GM21423 (cell line): ENCODE measurements at regions not wholly inside any gene's neighbourhood (a gene's known extent, or its start where the extent isn't known, plus 50 kb on each side); places are given as distances from the start of the nearest gene placed in this dataset.

Experiments used
- ATAC-seq: cut with Tn5 transposase; IDR thresholded peaks from one replicate; pipeline ENCODE4 v1.9.1; 2021; ENCODE audit warnings: mild to moderate bottlenecking, moderate library complexity; ENCODE audit not compliant: unreplicated experiment

DNA sequence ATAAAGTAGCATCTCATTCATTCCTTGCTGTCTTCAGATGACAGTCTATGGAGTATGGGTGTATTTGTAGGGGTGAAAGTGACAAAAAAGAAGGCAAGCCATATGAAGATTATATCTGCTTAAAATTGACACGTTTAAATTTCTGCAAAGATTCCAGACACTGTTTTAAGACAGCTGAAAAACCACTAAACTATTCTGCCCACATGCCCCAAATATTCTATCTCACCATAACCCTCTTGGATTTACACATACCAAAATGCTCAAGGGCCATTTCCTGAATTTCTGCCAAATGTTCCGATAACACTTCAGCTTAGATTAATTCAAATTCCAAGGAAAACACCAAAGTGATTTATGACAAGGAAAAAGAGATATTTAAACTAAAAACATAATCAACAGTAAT, 99.9 kb upstream of the IL6 start:
- ATAC-seq, result no peak

DNA sequence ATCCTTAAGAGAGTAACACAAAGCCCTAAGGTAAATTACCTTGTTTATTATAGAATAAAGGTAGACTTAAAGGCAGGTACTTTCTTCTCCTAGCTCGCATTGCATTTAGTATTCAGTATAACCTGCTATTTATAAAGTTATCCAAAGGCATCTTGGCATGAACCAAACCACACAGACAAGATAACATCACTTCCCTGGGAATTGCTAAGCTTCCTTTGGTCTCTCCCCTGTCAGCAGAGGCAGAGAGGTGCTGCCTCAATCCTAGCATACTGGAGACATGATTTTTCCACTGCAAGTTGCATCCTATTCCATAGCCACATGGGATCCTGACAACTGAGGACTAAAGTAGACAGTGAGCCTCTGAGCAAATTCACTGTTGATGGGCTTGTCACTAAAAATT, 101.7 kb upstream of the IL6 start:
- no peak for ATAC-seq

DNA sequence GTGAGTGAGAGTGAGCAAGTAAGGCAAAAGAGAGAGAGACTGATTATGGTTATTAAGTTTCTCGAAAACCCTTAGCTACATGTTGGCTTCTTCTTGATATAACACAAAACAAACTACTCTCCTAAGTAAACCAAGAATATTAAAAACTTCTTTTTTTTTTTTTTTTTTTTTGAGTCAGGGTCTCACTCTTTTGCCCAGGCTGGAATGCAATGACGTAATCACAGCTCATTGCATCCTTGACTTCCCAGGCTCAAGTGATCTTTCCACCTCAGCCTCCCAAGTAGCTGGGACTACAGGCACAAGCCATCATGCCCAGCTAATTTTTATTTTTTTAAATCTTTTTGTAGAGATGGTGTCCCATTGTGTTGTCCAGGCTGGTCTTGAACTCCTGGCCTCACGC, 102.2 kb upstream of the IL6 start:
- ATAC-seq, result no peak

DNA sequence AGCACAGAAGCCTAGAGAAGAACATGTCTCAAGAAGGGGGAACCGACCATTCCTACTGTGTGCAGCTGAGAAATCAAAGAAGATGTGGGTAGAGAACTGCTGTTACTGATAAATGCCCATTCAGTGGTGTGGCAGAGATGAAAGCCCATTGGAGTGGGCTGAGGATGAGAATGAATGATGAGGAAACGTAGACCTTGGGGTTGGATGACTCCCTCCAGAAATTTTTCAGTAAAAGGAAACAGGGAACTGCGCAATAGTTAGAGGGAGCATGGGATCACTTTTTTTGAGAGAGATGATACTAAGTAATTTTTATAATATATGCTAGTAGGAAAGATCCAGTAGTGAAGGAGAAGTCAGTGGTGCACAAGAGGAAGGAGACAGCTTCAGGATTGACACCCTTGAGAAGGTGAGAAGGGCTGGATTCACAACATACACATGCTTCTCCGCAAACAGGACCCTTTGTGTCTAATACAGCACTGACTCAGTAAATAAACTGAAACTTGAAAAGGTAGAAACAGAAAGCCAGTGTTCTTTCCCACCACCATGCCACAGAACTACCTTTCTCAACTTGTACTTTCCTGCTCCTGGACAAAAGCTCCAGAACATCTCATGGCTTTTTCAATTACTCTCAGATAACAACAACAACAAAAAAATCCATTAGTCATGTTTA, 104.7 kb upstream of the IL6 start:
- ATAC-seq, result no peak

DNA sequence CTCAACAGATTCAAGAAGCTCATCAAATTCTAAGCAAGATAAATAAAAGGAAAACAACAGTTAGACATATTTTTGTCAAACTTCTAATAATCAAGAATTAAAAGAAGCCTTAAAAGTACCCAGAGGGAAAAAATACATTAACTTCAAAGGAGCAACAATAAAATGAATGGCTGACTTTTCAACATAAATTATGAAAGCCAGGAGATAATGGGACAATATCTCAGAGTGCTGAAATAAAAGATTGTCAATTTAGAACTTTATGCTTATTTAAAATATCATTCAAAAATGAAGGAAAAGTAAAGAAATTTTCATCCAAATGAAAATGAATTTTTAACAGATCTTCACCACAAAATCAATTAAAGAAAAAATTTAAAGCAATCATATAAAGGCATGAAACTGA, 108.5 kb upstream of the IL6 start:
- ATAC-seq, result no peak

DNA sequence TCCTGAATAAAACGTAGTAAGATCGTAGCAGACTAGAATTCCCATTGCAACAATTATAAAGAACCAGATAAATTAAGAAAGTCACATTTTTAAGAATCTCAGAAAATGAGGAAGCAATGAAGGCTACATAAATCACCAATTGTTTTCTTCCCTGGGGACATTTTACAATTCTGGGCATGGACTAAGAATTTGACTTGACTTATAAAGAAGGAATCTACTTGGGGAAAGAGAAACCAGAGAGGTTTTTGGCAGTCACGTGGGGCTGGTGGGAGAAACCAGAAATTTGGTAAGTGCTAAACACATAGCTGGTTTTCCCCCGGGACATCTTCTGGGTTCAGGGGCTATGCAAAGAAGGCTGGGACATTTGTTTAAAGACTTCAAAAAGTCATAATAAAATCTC, 109.8 kb upstream of the IL6 start:
- ATAC-seq, result no peak

DNA sequence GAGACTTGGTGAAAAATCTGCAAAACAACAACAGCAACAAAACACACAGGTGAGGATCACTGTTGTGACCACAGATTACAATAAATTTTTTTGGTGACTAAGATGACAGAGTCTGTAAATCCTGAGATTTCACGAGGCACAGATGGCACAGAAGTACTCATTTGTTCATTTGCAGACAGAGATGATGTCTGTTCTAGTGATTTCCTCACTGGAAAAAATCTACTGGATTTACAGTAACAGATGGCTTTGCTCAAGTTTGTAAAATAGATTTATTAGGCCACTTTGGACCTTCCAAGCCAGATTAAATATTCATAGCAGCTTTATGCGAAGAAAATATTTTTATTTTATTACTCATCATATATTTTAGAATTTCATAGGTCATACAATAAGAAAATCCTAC, 113.5 kb upstream of the IL6 start:
- ATAC-seq, result no peak

DNA sequence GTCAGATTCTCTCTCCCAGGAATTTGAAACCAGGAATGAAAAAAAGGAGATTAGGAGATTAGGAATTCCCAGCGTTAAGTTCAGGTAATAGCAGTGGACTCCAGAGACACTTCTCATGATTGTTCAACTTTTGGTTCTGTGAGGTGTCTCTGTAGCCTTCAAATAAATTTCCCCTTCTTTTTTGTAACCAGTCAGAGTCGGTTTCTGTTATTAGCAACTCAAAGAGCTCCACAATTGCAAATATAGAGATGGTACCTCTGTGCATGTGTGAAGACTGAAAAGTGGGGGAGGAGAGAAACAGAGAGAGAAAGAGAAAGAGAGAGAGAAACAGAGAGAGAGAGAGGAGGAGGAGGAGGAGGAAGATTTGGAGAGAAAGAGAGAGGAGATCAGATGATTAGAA, 112.8 kb upstream of the STEAP1B start:
- no peak for ATAC-seq

DNA sequence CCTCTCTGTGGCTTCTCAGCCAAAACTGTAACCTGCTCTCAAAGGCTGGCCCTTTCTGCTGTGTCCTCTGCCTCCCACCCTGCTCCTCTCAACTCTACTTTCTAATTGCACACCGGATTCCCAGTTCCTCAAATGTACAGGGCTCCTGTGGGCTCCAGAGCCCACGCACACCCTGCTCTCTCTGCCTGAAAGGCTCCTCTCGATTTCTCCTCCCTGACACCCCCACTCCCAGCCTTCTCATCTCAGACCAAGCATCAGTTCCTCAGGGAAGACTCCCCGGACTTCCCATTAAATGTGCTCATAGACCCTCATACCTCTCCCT, 111.7 kb upstream of the STEAP1B start:
- no peak for ATAC-seq

DNA sequence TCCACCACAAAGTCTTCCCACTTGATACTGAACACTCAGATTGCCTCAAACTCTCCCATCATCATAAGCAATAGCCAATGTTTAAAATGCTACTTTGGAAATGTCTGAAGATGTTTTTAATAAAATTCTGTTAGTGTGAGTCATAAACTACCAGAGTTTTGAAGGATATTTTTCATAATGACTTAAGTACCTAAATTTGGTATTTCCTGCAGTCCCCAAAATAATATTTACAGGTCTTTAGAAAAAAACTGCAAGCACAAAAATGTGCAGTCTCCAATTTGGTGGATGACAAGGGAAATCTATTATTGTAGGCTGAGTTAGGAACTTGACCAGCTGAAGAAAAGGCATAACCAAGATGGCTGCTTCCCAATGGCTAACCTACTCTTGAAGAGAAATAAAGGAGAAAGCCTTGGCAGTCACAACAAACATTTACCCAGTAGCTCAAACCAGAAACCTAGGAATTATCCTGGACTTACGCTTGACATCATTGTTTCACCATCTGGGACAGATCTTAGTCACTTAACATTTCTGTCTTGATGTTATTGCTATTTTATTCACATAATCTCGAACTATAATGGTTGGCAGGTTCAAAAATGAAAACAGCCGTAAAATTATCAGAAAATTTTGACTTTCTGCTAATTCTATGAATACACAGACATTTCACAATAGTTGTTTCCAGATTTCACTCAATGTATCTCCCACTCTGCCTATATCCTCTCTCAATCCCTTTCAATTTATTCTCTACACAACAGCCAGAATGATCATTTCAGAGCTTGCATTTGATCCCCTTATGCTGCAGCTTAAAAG, 111.2 kb upstream of the STEAP1B start:
- ATAC-seq, result no peak

DNA sequence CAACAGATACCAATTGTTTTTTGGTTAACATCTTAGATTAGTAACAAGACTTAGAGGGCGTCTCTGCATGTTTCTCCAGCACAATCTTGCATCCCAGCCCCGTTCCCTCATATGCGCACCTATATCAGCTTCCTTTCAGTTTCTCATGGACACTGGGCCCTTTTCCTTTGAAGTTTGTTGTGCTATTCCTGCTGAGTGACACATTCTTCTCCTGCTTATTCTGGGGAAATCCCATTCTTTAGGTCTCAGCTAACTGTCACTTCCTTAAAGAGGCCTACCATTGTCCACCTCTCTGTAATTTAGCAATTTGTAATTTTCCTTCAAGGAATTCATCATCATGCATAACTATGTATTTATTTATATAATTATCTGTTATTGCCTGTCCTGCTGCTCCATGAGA, 110.3 kb upstream of the STEAP1B start:
- no peak for ATAC-seq

DNA sequence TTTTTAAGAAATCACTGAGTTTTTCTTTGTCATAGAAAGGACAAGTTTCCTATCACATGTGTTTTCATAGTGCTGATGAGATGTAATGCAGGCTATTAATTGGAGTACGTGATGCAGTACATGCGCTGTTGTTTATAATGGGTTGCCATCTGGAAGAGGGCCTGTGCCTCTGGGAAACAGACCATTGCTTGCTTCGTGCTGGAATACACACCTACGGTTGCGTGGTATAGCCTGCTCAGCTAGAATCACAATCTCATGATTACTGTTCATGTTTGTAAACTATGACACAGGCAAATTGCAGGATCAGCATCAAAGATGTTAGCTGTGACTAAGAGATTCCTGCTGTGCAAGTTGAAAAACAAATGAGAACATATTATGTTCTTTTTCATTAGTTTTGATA, 107.2 kb upstream of the STEAP1B start:
- ATAC-seq, result no peak

DNA sequence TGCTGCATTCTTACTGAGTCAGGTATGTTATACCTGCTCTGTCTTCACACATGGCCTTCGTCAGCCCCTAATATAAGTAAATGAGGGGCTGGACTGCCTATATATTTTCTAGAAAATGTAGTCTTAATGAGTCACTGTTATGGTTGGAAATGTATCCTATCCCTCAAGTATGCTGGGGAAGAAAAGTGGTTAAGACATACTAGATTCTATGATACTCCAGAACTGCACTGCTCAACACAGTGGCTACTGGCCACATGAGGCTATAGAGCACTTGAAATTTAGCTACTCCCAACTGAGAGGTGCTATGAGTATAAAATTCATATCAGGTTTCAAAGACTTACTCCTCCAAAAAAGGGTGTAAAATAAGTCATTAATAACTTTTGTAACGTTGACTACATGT, 104.3 kb upstream of the STEAP1B start:
- no peak for ATAC-seq

DNA sequence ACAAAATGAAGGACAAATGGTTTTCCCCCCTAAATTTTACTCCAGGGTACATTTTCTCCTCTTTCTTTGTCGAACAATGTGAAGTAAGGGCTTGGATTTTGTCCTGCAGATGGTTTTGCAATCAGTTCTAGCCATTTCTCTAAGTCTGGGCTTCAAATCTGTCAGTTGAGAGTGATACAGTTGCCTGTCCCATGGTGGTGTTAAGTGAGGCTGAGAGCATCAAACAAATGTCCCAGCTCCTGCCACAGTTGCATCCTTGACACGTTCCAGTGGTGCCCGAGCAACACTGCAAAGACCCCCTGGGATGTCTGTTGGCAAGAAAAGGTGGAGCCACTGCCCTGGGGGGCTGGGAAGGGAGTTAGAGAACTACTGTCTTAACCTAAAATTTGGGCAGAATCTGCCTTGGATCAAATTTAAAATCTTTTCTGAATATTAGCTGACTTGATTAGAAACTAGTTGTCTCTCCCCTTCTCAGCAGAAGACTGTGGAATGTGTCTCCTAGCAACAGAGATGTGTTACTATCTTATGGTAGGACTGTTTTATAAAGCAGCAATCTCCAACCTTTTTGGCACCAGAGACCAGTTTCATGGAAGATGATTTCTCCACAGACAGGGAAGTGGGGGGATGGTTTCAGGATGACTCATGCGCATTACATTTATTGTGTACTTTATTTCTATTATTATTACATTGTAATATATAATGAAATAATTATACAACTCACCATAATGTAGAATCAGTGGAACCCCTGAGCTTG, 102.0 kb upstream of the STEAP1B start:
- no peak for ATAC-seq

DNA sequence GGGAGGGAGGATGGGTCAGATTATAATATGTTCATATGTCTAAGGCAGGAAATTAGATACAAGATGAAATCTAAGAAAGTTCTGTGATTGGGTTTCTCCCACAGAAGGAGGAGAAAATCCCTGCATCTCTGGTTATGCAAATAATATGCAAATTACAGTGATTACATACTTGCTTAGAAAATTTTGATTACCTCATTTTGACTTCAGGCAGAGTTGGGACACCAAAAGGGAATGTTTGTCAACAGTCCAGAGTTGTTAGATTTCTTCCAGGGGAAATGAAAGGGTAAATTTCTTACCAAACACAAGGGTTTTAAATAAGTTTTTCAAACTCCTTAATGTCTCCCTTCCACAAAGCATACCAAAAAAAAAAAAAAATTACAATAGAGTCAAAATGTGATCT, 101.4 kb upstream of the STEAP1B start:
- ATAC-seq, result no peak

DNA sequence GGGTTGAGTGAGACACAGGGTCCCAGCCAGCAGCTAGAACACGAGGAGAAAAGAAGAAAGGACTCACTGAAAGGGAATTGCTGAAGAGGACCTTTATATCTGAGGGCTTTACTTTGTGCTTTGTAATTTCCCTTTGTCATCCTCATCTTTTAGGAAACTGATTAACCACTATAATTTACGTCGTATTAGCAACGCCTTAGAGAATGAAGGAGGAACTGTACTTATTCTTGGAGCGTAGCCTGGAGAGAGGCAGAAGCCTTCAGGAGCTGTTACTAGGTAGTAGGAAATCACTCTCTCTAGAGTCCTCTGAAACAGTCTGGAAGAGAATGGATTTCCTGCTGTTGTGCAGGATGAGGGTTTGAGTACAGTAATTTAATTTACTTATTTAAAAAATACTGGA, 101.0 kb upstream of the STEAP1B start:
- no peak for ATAC-seq

DNA sequence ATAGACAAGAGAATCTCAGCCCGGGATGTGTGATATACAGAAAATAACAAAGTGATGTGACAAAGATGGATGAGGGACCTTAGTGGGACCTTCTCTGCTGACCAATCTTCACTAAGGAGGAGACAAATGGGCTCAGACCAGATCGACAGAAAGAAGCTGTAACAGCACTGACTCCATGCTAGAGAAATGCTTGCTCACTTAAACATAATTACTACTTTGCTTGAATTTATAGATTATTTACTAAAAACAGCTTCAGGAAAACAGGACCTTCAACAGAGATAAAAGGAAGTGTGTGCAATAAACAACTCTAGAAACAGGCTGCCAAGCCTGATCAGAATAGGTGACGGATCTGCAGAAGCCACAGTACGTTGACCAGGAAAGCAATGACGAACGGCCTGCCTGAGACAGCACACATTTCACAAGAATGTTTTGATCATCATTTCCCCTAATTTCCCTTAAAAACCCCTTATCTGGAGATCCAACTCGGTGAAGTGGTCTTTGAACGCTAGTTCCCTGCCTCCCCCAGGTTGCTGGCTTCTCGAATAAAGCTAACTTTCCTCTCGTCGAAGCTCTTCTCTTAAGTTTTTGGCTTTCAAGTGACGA, 98.4 kb upstream of the STEAP1B start:
- ATAC-seq, result no peak

DNA sequence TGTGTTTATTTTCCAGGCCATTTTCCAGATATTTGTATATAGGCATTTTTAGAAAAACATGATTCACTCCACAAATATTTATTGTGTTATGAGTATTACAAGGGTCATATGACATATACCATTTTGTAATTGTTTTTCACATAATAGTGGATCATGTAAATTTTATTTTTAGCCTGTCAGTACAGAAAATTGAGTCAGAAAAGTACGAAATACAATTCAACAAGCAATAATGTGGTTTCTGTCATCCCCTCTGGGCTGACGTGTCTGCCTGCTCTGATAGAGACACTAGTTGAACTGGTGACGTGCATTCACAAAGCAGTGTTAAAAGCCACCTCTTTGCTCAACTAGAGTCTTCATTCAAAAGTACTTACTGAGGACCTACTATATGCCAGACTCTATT, 97.9 kb upstream of the STEAP1B start:
- no peak for ATAC-seq

DNA sequence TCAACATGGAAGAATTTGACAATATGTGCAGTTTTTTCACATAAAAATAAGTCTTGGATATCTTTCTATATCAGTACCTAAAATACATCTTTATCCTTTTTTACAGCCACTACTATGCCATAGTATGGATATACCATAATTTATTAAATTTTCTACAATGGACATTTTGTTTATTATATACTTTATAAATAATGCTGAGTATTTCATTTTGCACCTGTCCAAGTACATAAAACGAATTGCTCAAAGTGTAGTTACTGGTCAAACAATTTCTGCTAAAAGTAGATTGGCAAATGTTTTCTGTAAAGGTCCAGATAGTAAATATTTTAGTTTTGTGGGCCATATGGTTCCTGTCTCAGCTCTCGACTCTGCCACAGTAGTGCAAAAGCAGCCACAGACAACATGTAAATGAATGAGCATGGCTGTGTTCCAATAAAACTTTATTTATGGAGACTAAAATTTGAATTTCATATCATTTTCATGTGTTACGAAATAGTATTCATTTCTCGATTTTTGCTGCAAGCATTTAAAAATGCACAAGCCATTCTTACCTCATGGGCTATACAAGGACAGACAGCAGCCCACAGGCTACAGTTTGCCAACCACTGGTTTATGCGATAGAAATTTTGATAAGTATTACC, 96.9 kb upstream of the STEAP1B start:
- ATAC-seq, result no peak

DNA sequence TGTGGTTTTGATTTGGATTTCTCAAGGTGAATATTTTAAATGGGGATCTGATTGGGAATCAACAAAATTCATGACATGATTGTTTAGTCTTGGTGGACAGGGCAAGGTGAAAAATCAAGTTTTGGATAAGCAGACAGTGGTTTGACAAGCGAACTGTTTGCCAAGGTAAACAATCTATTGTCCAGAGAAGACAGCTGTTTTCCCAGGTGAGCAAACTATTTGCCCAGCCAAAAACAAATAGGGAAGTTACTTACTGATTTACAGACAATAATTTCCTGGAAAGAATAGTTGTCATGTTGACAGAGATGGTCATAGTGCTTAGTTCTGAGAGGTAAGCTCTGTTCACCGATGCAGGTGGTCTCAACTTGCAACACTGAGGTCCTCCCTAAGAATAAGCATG, 94.0 kb upstream of the STEAP1B start:
- ATAC-seq, result no peak

DNA sequence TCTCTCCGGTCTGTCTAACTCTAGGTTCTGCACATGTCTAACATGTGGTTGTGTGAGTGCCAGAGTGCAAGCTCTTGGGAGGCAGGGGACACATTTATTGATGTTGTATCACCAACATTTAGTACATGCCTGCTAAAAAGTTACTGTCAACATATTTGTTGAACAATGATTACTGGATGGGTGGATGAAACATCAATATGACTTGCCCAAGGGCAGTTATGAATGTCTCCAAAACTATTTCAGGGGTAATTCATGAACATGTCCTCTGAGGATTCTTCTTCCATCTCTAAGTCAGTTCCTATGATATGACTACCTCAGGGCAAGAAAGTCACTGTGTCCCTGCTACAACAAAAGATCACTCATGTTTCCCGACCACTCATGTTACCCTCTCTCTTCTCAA, 91.3 kb upstream of the STEAP1B start:
- ATAC-seq, result no peak
